ENCODE measurements at regions not wholly inside any gene's neighbourhood (a gene's known extent, or its start where the extent isn't known, plus 50 kb on each side); places are given as distances from the start of the nearest gene placed in this dataset.

- no peak for DNase-seq (ENCODE audit: low read depth in 3 of 3)
These were observed 52.5 kb upstream of the NEDD4L start for GRCh38 chr18:57991552-57991951.

GRCh38 chr18:57989536-57989935, 54.5 kb upstream of the NEDD4L start:
- DNase-seq (ENCODE audit: low read depth in 3 of 3): no peak

GRCh38 chr18:57984490-57985115, 59.4 kb upstream of the NEDD4L start:
- no peak for DNase-seq (ENCODE audit: low read depth in 3 of 3)

- no peak for DNase-seq (ENCODE audit: low read depth in 3 of 3)
These were observed 60.1 kb upstream of the NEDD4L start for GRCh38 chr18:57983965-57984364.

GRCh38 chr18:57983472-57983871, 60.6 kb upstream of the NEDD4L start:
- no peak for DNase-seq (ENCODE audit: low read depth in 3 of 3)

- DNase-seq (ENCODE audit: low read depth in 3 of 3): no peak
These were observed 61.5 kb upstream of the NEDD4L start for GRCh38 chr18:57982372-57983021.

GRCh38 chr18:57981308-57982028, 62.6 kb upstream of the NEDD4L start:
- no peak for DNase-seq (ENCODE audit: low read depth in 3 of 3)

GRCh38 chr18:57980573-57981307, 63.3 kb upstream of the NEDD4L start:
- no peak for DNase-seq (ENCODE audit: low read depth in 3 of 3)

- no peak for DNase-seq (ENCODE audit: low read depth in 3 of 3)
These were observed 67.7 kb upstream of the NEDD4L start for GRCh38 chr18:57976230-57976773.

- DNase-seq (ENCODE audit: low read depth in 3 of 3): no peak
These were observed 68.2 kb upstream of the NEDD4L start for GRCh38 chr18:57975805-57976204.

- no peak for DNase-seq (ENCODE audit: low read depth in 3 of 3)
These were observed 69.3 kb upstream of the NEDD4L start for GRCh38 chr18:57974585-57975265.

- DNase-seq (ENCODE audit: low read depth in 3 of 3): no peak
These were observed 70.1 kb upstream of the NEDD4L start for GRCh38 chr18:57973889-57974288.

- DNase-seq (ENCODE audit: low read depth in 3 of 3): no peak
These were observed 73.5 kb upstream of the NEDD4L start for GRCh38 chr18:57970356-57971095.

- DNase-seq (ENCODE audit: low read depth in 3 of 3): no peak
These were observed 74.2 kb upstream of the NEDD4L start for GRCh38 chr18:57969824-57970223.

- no peak for DNase-seq (ENCODE audit: low read depth in 3 of 3)
These were observed 78.8 kb upstream of the NEDD4L start for GRCh38 chr18:57965246-57965645.

- no peak for DNase-seq (ENCODE audit: low read depth in 3 of 3)
These were observed 82.0 kb upstream of the NEDD4L start for GRCh38 chr18:57961876-57962505.

- DNase-seq (ENCODE audit: low read depth in 3 of 3): no peak
These were observed 82.6 kb upstream of the NEDD4L start for GRCh38 chr18:57961411-57961810.

GRCh38 chr18:57959278-57959677, 84.7 kb upstream of the NEDD4L start:
- no peak for DNase-seq (ENCODE audit: low read depth in 3 of 3)

GRCh38 chr18:57957210-57957609, 86.8 kb upstream of the NEDD4L start:
- no peak for DNase-seq (ENCODE audit: low read depth in 3 of 3)

GRCh38 chr18:57956491-57956890, 87.5 kb upstream of the NEDD4L start:
- DNase-seq (ENCODE audit: low read depth in 3 of 3): no peak
